Vagina (tissue), 2 donors: ENCODE measurements at regions not wholly inside any gene's neighbourhood (a gene's known extent, or its start where the extent isn't known, plus 50 kb on each side); places are given as distances from the start of the nearest gene placed in this dataset.

Source experiments
- DNase-seq, 2 donors: peaks; one replicate each; pipeline ENCODE4 v3.0.0-alpha.2; 2017; ENCODE audit errors: extremely low spot score in 2 of 2
- H3K27ac ChIP-seq: fragments of 200-600 bp; sonication (generic); one replicate; pipeline ENCODE4 v1.5.1; 2019
- H3K27me3 ChIP-seq: fragments of 200-600 bp; sonication (generic); one replicate; pipeline ENCODE4 v1.5.1; 2019
- H3K36me3 ChIP-seq, 2 donors: fragments of 200-600 bp; sonication (generic); one replicate each; pipeline ENCODE4 v1.5.1; 2017 to 2019
- H3K4me1 ChIP-seq: fragments of 200-600 bp; sonication (generic); one replicate; pipeline ENCODE4 v1.5.1; 2019
- H3K4me3 ChIP-seq, 2 donors: fragments of 200-600 bp; sonication (generic); 1 replicate in 1 of 2; 2 replicates in 1 of 2; pipeline ENCODE4 v1.5.1; 2016 to 2019
- H3K9me3 ChIP-seq: fragments of 200-600 bp; sonication (generic); one replicate; pipeline ENCODE4 v1.5.1; 2019
- POLR2A ChIP-seq, 2 donors: fragments of 450-650 bp; IDR thresholded peaks; one replicate each; pipeline ENCODE4 v1.6.1; 2017; ENCODE audit warnings: antibody characterized with exemption in 2 of 2, mild to moderate bottlenecking in 2 of 2, moderate library complexity in 2 of 2
- POLR2AphosphoS5 ChIP-seq, 2 donors: sonication (generic); formaldehyde crosslinking; IDR thresholded peaks; one replicate each; pipeline ENCODE4 v1.9.0; 2017; ENCODE audit warnings: antibody characterized with exemption in 2 of 2, mild to moderate bottlenecking in 2 of 2, low read depth in 1 of 2; ENCODE audit not compliant: insufficient read depth in 1 of 2
- intact Hi-C: fragments of 100-400 bp; cut with DNase I; formaldehyde crosslinking; loops from one replicate; pipeline ENCODE4 v1.15.1; 2023
- TF ChIP-seq, protein P1 (sequence below), 3 experiments: fragments of 450-650 bp in 2 of 3; fragments of 200-600 bp in 1 of 3; sonication (generic) in 1 of 3; IDR thresholded peaks; one replicate each; pipeline ENCODE4 v1.5.1; 2017 to 2019; ENCODE audit warnings: antibody characterized with exemption in 3 of 3, mild to moderate bottlenecking in 2 of 3, moderate library complexity in 2 of 3

DNA sequence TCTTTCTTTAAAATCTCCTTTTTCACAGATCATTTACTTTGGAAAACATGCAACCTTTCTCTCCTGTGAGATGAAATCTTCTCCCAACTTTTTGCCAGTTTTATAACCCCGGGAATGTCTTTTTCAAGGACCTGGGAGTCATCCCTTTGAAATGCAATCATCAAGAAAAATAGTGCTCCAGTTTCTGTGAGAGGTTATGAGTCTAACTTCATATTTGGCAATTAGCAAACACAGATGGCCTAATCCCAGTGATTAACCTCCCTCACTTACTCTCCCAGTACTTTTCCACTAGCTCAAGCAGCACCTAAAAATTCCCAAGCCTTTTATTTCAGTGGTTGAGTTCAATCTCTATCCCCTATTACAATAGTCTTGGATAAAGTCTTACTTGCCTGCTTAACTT is 185.8 kb upstream of the TMEM106B start:
- DNase-seq = no peak
- Histone ChIP-seq H3K4me1 (no peaks in the 10 kb centered on the region), H3K27me3 (no peaks in the 10 kb centered on the region), H3K27ac (no peak overlapping the region), H3K36me3 (no peaks in the 10 kb centered on the region), H3K4me3 (no peak overlapping the region), H3K9me3 (no peaks in the 10 kb centered on the region)
- TF ChIP-seq POLR2A (IDR thresholded peaks at IDR 0.05) (no peak), POLR2AphosphoS5 (IDR thresholded peaks at IDR 0.05; ENCODE audit: insufficient read depth in 1 of 2, low read depth in 1 of 2) (no peak)
- TF ChIP-seq, protein P1, sequence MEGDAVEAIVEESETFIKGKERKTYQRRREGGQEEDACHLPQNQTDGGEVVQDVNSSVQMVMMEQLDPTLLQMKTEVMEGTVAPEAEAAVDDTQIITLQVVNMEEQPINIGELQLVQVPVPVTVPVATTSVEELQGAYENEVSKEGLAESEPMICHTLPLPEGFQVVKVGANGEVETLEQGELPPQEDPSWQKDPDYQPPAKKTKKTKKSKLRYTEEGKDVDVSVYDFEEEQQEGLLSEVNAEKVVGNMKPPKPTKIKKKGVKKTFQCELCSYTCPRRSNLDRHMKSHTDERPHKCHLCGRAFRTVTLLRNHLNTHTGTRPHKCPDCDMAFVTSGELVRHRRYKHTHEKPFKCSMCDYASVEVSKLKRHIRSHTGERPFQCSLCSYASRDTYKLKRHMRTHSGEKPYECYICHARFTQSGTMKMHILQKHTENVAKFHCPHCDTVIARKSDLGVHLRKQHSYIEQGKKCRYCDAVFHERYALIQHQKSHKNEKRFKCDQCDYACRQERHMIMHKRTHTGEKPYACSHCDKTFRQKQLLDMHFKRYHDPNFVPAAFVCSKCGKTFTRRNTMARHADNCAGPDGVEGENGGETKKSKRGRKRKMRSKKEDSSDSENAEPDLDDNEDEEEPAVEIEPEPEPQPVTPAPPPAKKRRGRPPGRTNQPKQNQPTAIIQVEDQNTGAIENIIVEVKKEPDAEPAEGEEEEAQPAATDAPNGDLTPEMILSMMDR (IDR thresholded peaks at IDR 0.05) = no peak
- intact Hi-C loops = no loop called here

DNA sequence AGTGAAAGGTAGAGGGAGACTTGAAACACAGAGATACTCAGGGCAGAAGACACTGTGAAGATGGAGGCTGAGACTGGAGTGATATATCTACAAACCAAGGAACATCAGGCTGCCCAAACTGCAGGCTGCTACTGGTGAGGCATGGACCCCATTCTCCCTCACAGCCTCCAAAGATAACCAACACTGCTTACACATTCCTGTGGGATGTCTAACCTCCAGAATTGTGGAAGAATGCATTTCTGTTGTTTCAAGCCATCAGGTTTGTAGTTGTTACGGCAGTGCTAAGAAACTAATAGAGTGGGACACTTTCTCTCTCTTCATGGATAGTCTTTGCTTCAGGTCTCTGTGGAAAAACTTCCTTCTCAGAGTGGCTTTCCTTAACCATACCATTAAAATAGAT is 182.6 kb upstream of the TMEM106B start:
- no peak for DNase-seq
- intact Hi-C loops = no loop called here
- H3K27ac ChIP-seq = no peak overlapping the region
- TF ChIP-seq POLR2AphosphoS5 (IDR thresholded peaks at IDR 0.05; ENCODE audit: insufficient read depth in 1 of 2, low read depth in 1 of 2) (no peak), POLR2A (IDR thresholded peaks at IDR 0.05) (no peak)
- TF ChIP-seq, protein P1 (IDR thresholded peaks at IDR 0.05) = no peak
- H3K4me1 ChIP-seq = no peaks in the 10 kb centered on the region
- H3K27me3 ChIP-seq = no peaks in the 10 kb centered on the region
- H3K4me3 ChIP-seq = no peak overlapping the region
- no peaks in the 10 kb centered on the region for H3K9me3 ChIP-seq
- H3K36me3 ChIP-seq = no peaks in the 10 kb centered on the region

DNA sequence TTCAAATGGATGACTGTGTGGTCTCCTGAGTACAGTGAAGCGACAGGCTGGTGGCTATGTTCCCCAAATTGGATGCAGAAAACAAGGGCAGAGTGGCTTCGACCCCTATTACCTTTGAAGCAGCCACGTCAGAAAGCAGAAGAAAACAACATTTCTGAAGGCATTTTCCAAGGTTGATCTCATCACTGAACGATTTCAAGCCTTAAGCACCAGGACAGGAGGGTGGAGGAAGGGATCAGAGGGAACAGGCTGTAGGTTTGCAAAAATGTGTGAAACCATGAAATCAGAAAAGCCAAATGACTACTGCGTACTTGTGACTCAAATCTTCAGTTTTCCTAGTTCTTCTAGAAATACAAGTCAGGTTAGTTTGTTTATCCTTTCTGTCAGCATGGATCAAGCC is 181.0 kb upstream of the TMEM106B start:
- Histone ChIP-seq H3K4me3 (no peak overlapping the region), H3K4me1 (no peaks in the 10 kb centered on the region), H3K9me3 (no peaks in the 10 kb centered on the region), H3K27ac (no peak overlapping the region), H3K27me3 (no peaks in the 10 kb centered on the region), H3K36me3 (no peaks in the 10 kb centered on the region)
- intact Hi-C loops = no loop called here
- DNase-seq = no peak
- no peak for TF ChIP-seq POLR2A (IDR thresholded peaks at IDR 0.05)
- TF ChIP-seq, protein P1 (IDR thresholded peaks at IDR 0.05) = no peak
- TF ChIP-seq POLR2AphosphoS5 (IDR thresholded peaks at IDR 0.05; ENCODE audit: insufficient read depth in 1 of 2, low read depth in 1 of 2) = no peak

DNA sequence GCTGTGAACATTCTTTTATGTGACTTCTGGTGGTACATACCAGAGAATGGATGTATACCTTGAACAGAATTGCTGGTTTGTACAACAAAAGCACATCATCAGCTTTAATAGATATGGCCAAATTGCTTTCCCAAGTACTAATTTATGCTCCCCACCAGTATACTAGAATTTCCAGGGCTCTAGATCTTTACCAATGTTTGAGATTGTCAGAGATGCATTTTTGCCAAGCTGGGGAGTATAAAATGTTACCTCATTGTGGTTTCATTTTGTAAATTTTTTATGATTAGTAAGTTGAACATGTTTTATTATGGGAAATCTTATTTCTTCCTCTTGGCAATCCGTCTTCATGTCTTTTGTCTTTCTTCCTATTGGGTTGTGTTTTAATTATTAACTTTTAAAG is 179.9 kb upstream of the TMEM106B start:
- Histone ChIP-seq H3K27ac (no peak overlapping the region), H3K27me3 (no peaks in the 10 kb centered on the region), H3K9me3 (no peaks in the 10 kb centered on the region), H3K36me3 (no peaks in the 10 kb centered on the region), H3K4me1 (no peaks in the 10 kb centered on the region), H3K4me3 (no peak overlapping the region)
- DNase-seq = no peak
- intact Hi-C loops = no loop called here
- TF ChIP-seq, protein P1 (IDR thresholded peaks at IDR 0.05) = no peak

DNA sequence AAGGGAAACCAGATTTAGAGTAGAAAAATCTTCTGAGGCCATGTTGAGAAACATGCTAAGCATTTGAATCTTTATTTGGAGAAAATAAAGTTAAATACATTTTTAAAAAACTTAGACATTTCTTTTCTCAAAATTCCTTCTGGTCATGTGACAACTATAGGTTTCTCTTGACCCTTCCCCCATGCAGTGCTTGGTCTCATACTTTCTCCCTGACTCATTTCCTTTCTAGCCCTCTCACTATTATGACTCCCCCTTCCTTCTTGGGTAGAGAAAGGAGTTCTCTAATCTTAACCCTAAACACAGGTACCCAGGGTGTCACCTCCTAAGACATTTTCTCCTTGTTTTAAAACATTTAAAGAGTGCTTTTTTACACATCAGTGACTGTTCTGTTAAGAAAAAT is 179.5 kb upstream of the TMEM106B start:
- no peaks in the 10 kb centered on the region for H3K36me3 ChIP-seq
- no peak for DNase-seq
- no peak overlapping the region for H3K27ac ChIP-seq
- TF ChIP-seq POLR2A (IDR thresholded peaks at IDR 0.05) = no peak
- TF ChIP-seq, protein P1 (IDR thresholded peaks at IDR 0.05) = no peak
- no peak for TF ChIP-seq POLR2AphosphoS5 (IDR thresholded peaks at IDR 0.05; ENCODE audit: insufficient read depth in 1 of 2, low read depth in 1 of 2)
- no peaks in the 10 kb centered on the region for H3K4me1 ChIP-seq
- H3K4me3 ChIP-seq = no peak overlapping the region
- no peaks in the 10 kb centered on the region for H3K9me3 ChIP-seq
- intact Hi-C loops = no loop called here
- H3K27me3 ChIP-seq = no peaks in the 10 kb centered on the region
